ENCODE measurements at regions not wholly inside any gene's neighbourhood (a gene's known extent, or its start where the extent isn't known, plus 50 kb on each side); places are given as distances from the start of the nearest gene placed in this dataset.

DNA sequence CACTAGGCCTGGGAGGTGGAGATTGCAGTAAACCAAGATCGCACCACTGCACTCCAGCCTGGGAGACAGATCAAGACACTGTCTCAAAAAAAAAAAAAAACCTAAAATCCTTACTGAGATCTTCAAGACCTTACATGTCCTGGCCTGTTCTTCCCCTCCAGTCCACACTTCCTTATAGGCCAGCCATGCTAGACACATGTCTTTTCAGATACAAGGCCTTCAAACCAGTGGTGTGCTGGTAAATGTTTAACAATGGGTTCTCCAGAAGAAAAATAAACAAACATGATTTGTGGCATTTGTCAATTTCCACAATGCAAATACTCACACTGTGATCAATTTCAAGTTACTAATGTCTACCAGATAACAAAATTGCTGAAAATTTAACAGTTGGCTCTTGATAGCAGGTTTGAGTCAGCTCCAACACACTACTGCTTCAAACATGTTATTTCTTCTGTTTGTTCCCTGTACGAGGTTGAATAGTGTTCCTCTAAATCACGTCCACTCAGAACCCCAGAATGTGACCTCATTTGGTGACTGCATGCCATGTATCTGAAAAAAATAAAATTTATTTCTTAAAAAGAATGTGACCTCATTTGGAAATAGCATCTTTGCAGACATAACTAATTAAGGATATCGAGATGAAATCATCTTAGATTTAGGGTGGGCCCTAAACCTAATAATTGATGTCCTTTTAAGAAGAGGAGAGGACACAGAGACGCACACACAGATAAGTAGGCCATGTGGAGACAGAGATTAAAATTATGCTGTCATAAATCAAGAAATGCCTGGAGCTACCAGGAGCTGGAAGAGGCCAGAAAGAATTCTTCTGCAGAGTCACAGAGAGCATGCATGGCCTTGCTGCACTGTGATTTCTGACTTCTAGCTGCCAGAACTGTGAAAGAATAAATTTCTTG, 144.4 kb downstream of the ZNF674 start:
- TF ChIP-seq, protein P1, sequence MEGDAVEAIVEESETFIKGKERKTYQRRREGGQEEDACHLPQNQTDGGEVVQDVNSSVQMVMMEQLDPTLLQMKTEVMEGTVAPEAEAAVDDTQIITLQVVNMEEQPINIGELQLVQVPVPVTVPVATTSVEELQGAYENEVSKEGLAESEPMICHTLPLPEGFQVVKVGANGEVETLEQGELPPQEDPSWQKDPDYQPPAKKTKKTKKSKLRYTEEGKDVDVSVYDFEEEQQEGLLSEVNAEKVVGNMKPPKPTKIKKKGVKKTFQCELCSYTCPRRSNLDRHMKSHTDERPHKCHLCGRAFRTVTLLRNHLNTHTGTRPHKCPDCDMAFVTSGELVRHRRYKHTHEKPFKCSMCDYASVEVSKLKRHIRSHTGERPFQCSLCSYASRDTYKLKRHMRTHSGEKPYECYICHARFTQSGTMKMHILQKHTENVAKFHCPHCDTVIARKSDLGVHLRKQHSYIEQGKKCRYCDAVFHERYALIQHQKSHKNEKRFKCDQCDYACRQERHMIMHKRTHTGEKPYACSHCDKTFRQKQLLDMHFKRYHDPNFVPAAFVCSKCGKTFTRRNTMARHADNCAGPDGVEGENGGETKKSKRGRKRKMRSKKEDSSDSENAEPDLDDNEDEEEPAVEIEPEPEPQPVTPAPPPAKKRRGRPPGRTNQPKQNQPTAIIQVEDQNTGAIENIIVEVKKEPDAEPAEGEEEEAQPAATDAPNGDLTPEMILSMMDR (IDR thresholded peaks at IDR 0.05) = no peak
- TF ChIP-seq ZFX (IDR thresholded peaks at IDR 0.05; ENCODE audit: borderline replicate concordance) = no peak
